CD14-positive monocyte (primary cell): ENCODE measurements at regions not wholly inside any gene's neighbourhood (a gene's known extent, or its start where the extent isn't known, plus 50 kb on each side); places are given as distances from the start of the nearest gene placed in this dataset.

ENCODE experiments used
- DNase-seq, 3 donors: peaks; one replicate each; pipeline ENCODE4 v3.0.0-alpha.2; 2011 to 2022
- H2AFZ ChIP-seq: 2 replicates; pipeline ENCODE4 v1.6.0; 2012; ENCODE audit warnings: mild to moderate bottlenecking, low read depth, low read length, inconsistent platforms; ENCODE audit not compliant: insufficient read depth, poor library complexity, severe bottlenecking
- H3K27ac ChIP-seq, 2 donors: 1 replicate in 1 of 2; 2 replicates in 1 of 2; pipeline ENCODE4 v1.5.1; 2012 to 2013; ENCODE audit warnings: low read length in 2 of 2, control low read depth in 1 of 2, inconsistent platforms in 1 of 2, low read depth in 1 of 2, mild to moderate bottlenecking in 1 of 2
- H3K27me3 ChIP-seq, 2 donors: one replicate each; pipeline versions ENCODE4 v1.6.0 to v1.6.1; 2011 to 2013; ENCODE audit warnings: low read length in 2 of 2; ENCODE audit not compliant: control insufficient read depth in 2 of 2, insufficient read depth in 2 of 2
- H3K36me3 ChIP-seq, 2 donors: replicated peaks in 1 of 2; 1 replicate in 1 of 2; 2 replicates in 1 of 2; pipeline versions ENCODE4 v1.5.1 to v1.6.1; 2012 to 2013; ENCODE audit warnings: low read length in 2 of 2, control low read depth in 1 of 2, inconsistent platforms in 1 of 2, mild to moderate bottlenecking in 1 of 2; ENCODE audit not compliant: insufficient read depth in 2 of 2, control insufficient read depth in 1 of 2
- H3K4me1 ChIP-seq, 2 donors: 1 replicate in 1 of 2; 2 replicates in 1 of 2; pipeline versions ENCODE4 v1.5.1 to v1.6.1; 2012 to 2013; ENCODE audit warnings: low read length in 2 of 2, control low read depth in 1 of 2, inconsistent platforms in 1 of 2, mild to moderate bottlenecking in 1 of 2, moderate library complexity in 1 of 2; ENCODE audit not compliant: insufficient read depth in 2 of 2, control insufficient read depth in 1 of 2
- H3K4me2 ChIP-seq: replicated peaks from 2 replicates; pipeline ENCODE3; 2012; ENCODE audit warnings: low read length, moderate library complexity, mild to moderate bottlenecking; ENCODE audit not compliant: poor library complexity, severe bottlenecking; ENCODE audit errors: extremely low read depth
- H3K4me3 ChIP-seq, 3 experiments: fragments of 200-600 bp in 1 of 3; sonication (generic) in 1 of 3; replicated peaks in 1 of 3; 1 replicate in 2 of 3; 2 replicates in 1 of 3; pipeline ENCODE4 v1.5.1; 2011 to 2013; ENCODE audit warnings: low read length in 3 of 3, mild to moderate bottlenecking in 3 of 3, control low read depth in 2 of 3, low read depth in 2 of 3, inconsistent platforms in 1 of 3, moderate library complexity in 1 of 3
- H3K79me2 ChIP-seq: 2 replicates; pipeline ENCODE4 v1.6.0; 2012; ENCODE audit warnings: mild to moderate bottlenecking, control low read depth, inconsistent platforms, low read length, moderate library complexity; ENCODE audit not compliant: insufficient read depth
- H3K9ac ChIP-seq: 2 replicates; pipeline ENCODE4 v1.6.0; 2017; ENCODE audit warnings: low read length, mild to moderate bottlenecking; ENCODE audit not compliant: insufficient read depth, poor library complexity, severe bottlenecking
- H3K9me3 ChIP-seq, 2 donors: replicated peaks in 1 of 2; 1 replicate in 1 of 2; 2 replicates in 1 of 2; pipeline versions ENCODE4 v1.5.1 to v1.6.1; 2012 to 2013; ENCODE audit warnings: low read length in 2 of 2, control low read depth in 1 of 2; ENCODE audit not compliant: control insufficient read depth in 1 of 2, insufficient read depth in 1 of 2
- H4K20me1 ChIP-seq: 2 replicates; pipeline ENCODE4 v1.6.0; 2012; ENCODE audit warnings: mild to moderate bottlenecking, low read length, control low read depth, moderate library complexity; ENCODE audit not compliant: insufficient read depth
- H3K27ac Mint-ChIP-seq, 7 donors: one replicate each; pipeline ENCODE4 v1.8.0; 2020; ENCODE audit warnings: mild to moderate bottlenecking in 7 of 7, mixed read lengths in 7 of 7, moderate library complexity in 6 of 7, inconsistent platforms in 2 of 7
- H3K27me3 Mint-ChIP-seq, 3 donors: one replicate each; pipeline ENCODE4 v1.8.0; 2021 to 2022; ENCODE audit warnings: low read depth in 3 of 3, mild to moderate bottlenecking in 3 of 3, mixed read lengths in 3 of 3, moderate library complexity in 3 of 3, inconsistent platforms in 1 of 3
- H3K36me3 Mint-ChIP-seq, 2 donors: one replicate each; pipeline ENCODE4 v1.8.0; 2020; ENCODE audit warnings: mixed read lengths in 2 of 2, inconsistent platforms in 1 of 2, mild to moderate bottlenecking in 1 of 2
- H3K4me1 Mint-ChIP-seq: one replicate; pipeline ENCODE4 v1.8.0; 2020; ENCODE audit warnings: mild to moderate bottlenecking, mixed read lengths
- H3K4me3 Mint-ChIP-seq, 2 donors: one replicate each; pipeline ENCODE4 v1.8.0; 2020; ENCODE audit warnings: mild to moderate bottlenecking in 2 of 2, mixed read lengths in 2 of 2, moderate library complexity in 1 of 2
- H3K9me3 Mint-ChIP-seq, 7 donors: one replicate each; pipeline ENCODE4 v1.8.0; 2020 to 2022; ENCODE audit warnings: mixed read lengths in 7 of 7, mild to moderate bottlenecking in 6 of 7, moderate library complexity in 6 of 7, inconsistent platforms in 2 of 7
- CTCF ChIP-seq: fragments of 200-600 bp; IDR thresholded peaks from one replicate; pipeline ENCODE4 v1.8.0; 2022; ENCODE audit warnings: antibody characterized with exemption, mild to moderate bottlenecking
- WGBS: methylation state at CpG from one replicate; pipeline ENCODE4 v1.1.5; 2013; ENCODE audit warnings: missing lambda C conversion rate; ENCODE audit not compliant: insufficient coverage; 5-methylcytosine and 5-hydroxymethylcytosine counted together
- intact Hi-C, 2 donors: fragments of 100-400 bp; cut with micrococcal nuclease; formaldehyde crosslinking; loops; one replicate each; pipeline versions ENCODE4 v1.15.0 to v1.15.1; 2023

- no peaks in the 10 kb centered on the region for H3K36me3 ChIP-seq
- H2AFZ ChIP-seq = no peak overlapping the region
- H3K27me3 ChIP-seq = no peaks in the 10 kb centered on the region
- H3K9ac ChIP-seq = no peak overlapping the region
- no peaks in the 10 kb centered on the region for H3K9me3 ChIP-seq
- no peaks in the 10 kb centered on the region for H3K79me2 ChIP-seq
- no peaks in the 10 kb centered on the region for H3K36me3 Mint-ChIP-seq
- no peak overlapping the region for H3K4me3 Mint-ChIP-seq
- no peak overlapping the region for H3K4me3 ChIP-seq
- DNase-seq = no peak
- H3K27me3 Mint-ChIP-seq = no peaks in the 10 kb centered on the region
- intact Hi-C loops = no loop called here
- H3K4me2 ChIP-seq = no peak overlapping the region
- H3K4me1 Mint-ChIP-seq = no peaks in the 10 kb centered on the region
- H4K20me1 ChIP-seq = no peaks in the 10 kb centered on the region
- TF ChIP-seq CTCF = no peak
- no peaks in the 10 kb centered on the region for H3K4me1 ChIP-seq
- no CpG with 5 or more reads among the region's 3 CpGs for WGBS
- H3K27ac ChIP-seq = no peak overlapping the region
- no peak overlapping the region for H3K27ac Mint-ChIP-seq
- no peaks in the 10 kb centered on the region for H3K9me3 Mint-ChIP-seq
Measured at GRCh38 chrX:128334821-128335220, 282.6 kb upstream of the ACTRT1 start.

- DNase-seq = no peak
- Mint-ChIP-seq H3K9me3 (peaks cover 0 to 2% (median 0%) of the 10 kb centered on the region in 7 donors), H3K36me3 (no peaks in the 10 kb centered on the region), H3K4me3 (no peak overlapping the region), H3K27ac (no peak overlapping the region), H3K27me3 (peaks cover 0 to 2% (median 1%) of the 10 kb centered on the region in 3 donors), H3K4me1 (no peaks in the 10 kb centered on the region)
- no peaks in the 10 kb centered on the region for H4K20me1 ChIP-seq
- H3K4me2 ChIP-seq = no peak overlapping the region
- TF ChIP-seq CTCF = no peak
- no peaks in the 10 kb centered on the region for H3K36me3 ChIP-seq
- H3K9me3 ChIP-seq = no peaks in the 10 kb centered on the region
- H3K4me1 ChIP-seq = no peaks in the 10 kb centered on the region
- H3K27ac ChIP-seq = no peak overlapping the region
- no peak overlapping the region for H3K4me3 ChIP-seq
- no CpG with 5 or more reads among the region's 3 CpGs for WGBS
- H3K9ac ChIP-seq = no peak overlapping the region
- H2AFZ ChIP-seq = no peak overlapping the region
- no peaks in the 10 kb centered on the region for H3K27me3 ChIP-seq
- H3K79me2 ChIP-seq = no peaks in the 10 kb centered on the region
- intact Hi-C loops = no loop called here
Measured at GRCh38 chrX:128310912-128311311, 258.7 kb upstream of the ACTRT1 start.
